ENCODE measurements at regions not wholly inside any gene's neighbourhood (a gene's known extent, or its start where the extent isn't known, plus 50 kb on each side); places are given as distances from the start of the nearest gene placed in this dataset.

- no peak for TF ChIP-seq CTCF (IDR thresholded peaks at IDR 0.05)
- no peak for TF ChIP-seq POLR2A (IDR thresholded peaks at IDR 0.05)
These were observed 661.5 kb downstream of the LIG4 start for GRCh38 chr13:107553838-107554237.
